Endothelial cell of umbilical vein (primary cell): ENCODE measurements at regions not wholly inside any gene's neighbourhood (a gene's known extent, or its start where the extent isn't known, plus 50 kb on each side); places are given as distances from the start of the nearest gene placed in this dataset.

Experiments
- BruUV-seq: library from RNA; stranded (reverse); fragments of 400-500 nt; replicated peaks from 2 replicates; lab custom pipeline; 2021; lab: Mats Ljungman, UMichigan
- CTCF ChIA-PET: fragments of 300-600, 350-600 bp; sonication (Branson Sonifier 250); formaldehyde crosslinking; loops from one replicate; lab custom pipeline; 2021; ENCODE audit warnings: antibody characterized with exemption, inconsistent platforms; lab: Charles Lee
- POLR2A ChIA-PET: fragments of 300-600, 350-600 bp; sonication (Branson Sonifier 250); formaldehyde crosslinking; loops from one replicate; lab custom pipeline; 2021; ENCODE audit warnings: antibody characterized with exemption, inconsistent platforms; lab: Charles Lee
- DNase-seq: peaks from one replicate; pipeline ENCODE4 v3.0.0-alpha.2; 2011; ENCODE audit warnings: low read depth, low spot score
- FAIRE-seq: peaks from 2 replicates; lab custom pipeline; 2011; peaks lifted over from hg19 to GRCh38; lab: Jason Lieb, UNC
- H2AFZ ChIP-seq: 2 replicates; pipeline ENCODE4 v1.6.0; 2012; ENCODE audit warnings: low read depth, low read length, control low read depth, inconsistent platforms
- H3K27ac ChIP-seq: 2 replicates; pipeline ENCODE4 v1.5.1; 2011; ENCODE audit warnings: low read depth, mild to moderate bottlenecking, control low read depth, low read length, moderate library complexity; ENCODE audit not compliant: insufficient read depth
- H3K27me3 ChIP-seq, 2 experiments: 2 replicates each; pipeline versions ENCODE4 v1.6.0 to v1.6.1; 2011; ENCODE audit warnings: low read length in 2 of 2, mixed read lengths in 1 of 2; ENCODE audit not compliant: control insufficient read depth in 2 of 2, insufficient read depth in 2 of 2
- H3K36me3 ChIP-seq, 2 experiments: 2 replicates in 1 of 2; 3 replicates in 1 of 2; pipeline ENCODE4 v1.5.1; 2011; ENCODE audit warnings: low read length in 2 of 2, mild to moderate bottlenecking in 1 of 2, moderate library complexity in 1 of 2; ENCODE audit not compliant: control insufficient read depth in 2 of 2, insufficient read depth in 2 of 2; ENCODE audit errors: extremely low read depth in 1 of 2
- H3K4me1 ChIP-seq: 3 replicates; pipeline ENCODE4 v1.5.1; 2011; ENCODE audit warnings: mild to moderate bottlenecking, low read length; ENCODE audit not compliant: control insufficient read depth, insufficient read depth; ENCODE audit errors: extremely low read depth
- H3K4me2 ChIP-seq: 2 replicates; pipeline ENCODE4 v1.6.1; 2011; ENCODE audit warnings: low read length, control low read depth, mixed read lengths; ENCODE audit not compliant: insufficient read depth
- H3K4me3 ChIP-seq, 3 experiments: fragments of 200-600 bp in 1 of 3; sonication (generic), shearing (Covaris generic) in 1 of 3; replicated peaks in 1 of 3; 2 replicates each; pipeline ENCODE4 v1.5.1; 2011 to 2016; ENCODE audit warnings: control low read depth in 3 of 3, low read length in 3 of 3, mild to moderate bottlenecking in 2 of 3, inconsistent platforms in 1 of 3, low read depth in 1 of 3, moderate library complexity in 1 of 3; ENCODE audit not compliant: insufficient read depth in 1 of 3
- H3K79me2 ChIP-seq: 2 replicates; pipeline ENCODE4 v1.6.0; 2012; ENCODE audit warnings: low read length, inconsistent platforms; ENCODE audit not compliant: control insufficient read depth, insufficient read depth
- H3K9ac ChIP-seq: replicated peaks from 2 replicates; pipeline ENCODE3; 2011; ENCODE audit warnings: low read length, control low read depth; ENCODE audit not compliant: insufficient read depth; ENCODE audit errors: extremely low read depth
- H3K9me1 ChIP-seq: replicated peaks from 3 replicates; pipeline ENCODE4 v1.6.0; 2011; ENCODE audit warnings: mild to moderate bottlenecking, low read length; ENCODE audit not compliant: control insufficient read depth, insufficient read depth; ENCODE audit errors: extremely low read depth
- H3K9me3 ChIP-seq: replicated peaks from 2 replicates; pipeline ENCODE4 v1.5.1; 2012; ENCODE audit warnings: low read length, inconsistent platforms; ENCODE audit not compliant: control insufficient read depth, insufficient read depth
- H4K20me1 ChIP-seq: replicated peaks from 2 replicates; pipeline ENCODE3; 2011; ENCODE audit warnings: mild to moderate bottlenecking, low read length; ENCODE audit not compliant: control insufficient read depth, insufficient read depth; ENCODE audit errors: extremely low read depth
- CTCF ChIP-seq, 2 donors: IDR thresholded peaks; 1 replicate in 1 of 2; 2 replicates in 1 of 2; pipeline ENCODE4 v1.5.1; 2011; ENCODE audit warnings: low read length in 2 of 2, mild to moderate bottlenecking in 2 of 2, moderate library complexity in 2 of 2, control low read depth in 1 of 2, inconsistent platforms in 1 of 2, low read depth in 1 of 2; ENCODE audit not compliant: insufficient read depth in 1 of 2; ENCODE audit errors: extremely low read depth in 1 of 2
- EZH2 ChIP-seq: IDR thresholded peaks from 2 replicates; pipeline ENCODE4 v1.6.1; 2012; ENCODE audit warnings: borderline replicate concordance, low read depth, mild to moderate bottlenecking, moderate library complexity, low read length, inconsistent platforms; ENCODE audit not compliant: severe bottlenecking
- MYC ChIP-seq: IDR thresholded peaks from one replicate; pipeline ENCODE4 v1.6.1; 2011; ENCODE audit warnings: mild to moderate bottlenecking, low read depth, low read length
- POLR2AphosphoS5 ChIP-seq: IDR thresholded peaks from 2 replicates; pipeline ENCODE4 v1.6.1; 2012; ENCODE audit warnings: low read depth, mild to moderate bottlenecking, control low read depth, low read length, moderate library complexity; ENCODE audit not compliant: insufficient read depth
- dilution Hi-C: fragments of 300-500 bp; cut with MboI; formaldehyde crosslinking; loops from one replicate; pipeline ENCODE4 v1.15.0; 2019; ENCODE audit warnings: low sequenced_read_pairs; ENCODE audit not compliant: extremely low pct_ligation_motif_present
- intact Hi-C: fragments of 100-400 bp; cut with micrococcal nuclease; formaldehyde crosslinking; loops from one replicate; pipeline ENCODE4 v1.10.0; 2022

- CTCF ChIA-PET, result interaction anchor here (1.0 kb wide), 1 partner anchor 10 kb away, joined by 3 read pairs; no protein-coding TSS in a partner anchor
- intact Hi-C loops, result no loop called here
- BruUV-seq, result no TSS peak
Measured at GRCh38 chr12:19882346-19882745, 443.1 kb downstream of the AEBP2 start.

GRCh38 chr12:19884021-19884492 lies 444.8 kb downstream of the AEBP2 start:
- Histone ChIP-seq H3K9me3 (no peaks in the 10 kb centered on the region), H3K36me3 (no peaks in the 10 kb centered on the region), H3K4me1 (no peaks in the 10 kb centered on the region), H3K27me3 (no peaks in the 10 kb centered on the region), H3K4me3 (no peak overlapping the region), H2AFZ (no peak overlapping the region), H3K9me1 (no peaks in the 10 kb centered on the region), H3K79me2 (no peaks in the 10 kb centered on the region), H3K4me2 (no peak overlapping the region), H3K9ac (no peak overlapping the region), H3K27ac (no peak overlapping the region), H4K20me1 (no peaks in the 10 kb centered on the region)
- DNase-seq (no peak), FAIRE-seq (no peak)
- TF ChIP-seq MYC (no peak), POLR2AphosphoS5 (no peak), CTCF (IDR thresholded peaks at IDR 0.05; ENCODE audit: extremely low read depth in 1 of 2, insufficient read depth in 1 of 2, low read depth in 1 of 2, low read length in 2 of 2) (no peak)
- POLR2A ChIA-PET, result no interaction called here
- CTCF ChIA-PET, result interaction anchor here (1.8 kb wide), 1 partner anchor 10 kb away, joined by 4 read pairs; no protein-coding TSS in a partner anchor
- dilution Hi-C loops (no loop called here), intact Hi-C loops (no loop called here)
- BruUV-seq, result no TSS peak

More at GRCh38 chr12:19882346-19882745, 443.1 kb downstream of the AEBP2 start:
- TF ChIP-seq POLR2AphosphoS5 (no peak), EZH2 (no peak)
- H3K9me3 ChIP-seq, result no peaks in the 10 kb centered on the region
- peak; percentile 17 for DNase-seq
- no peak for FAIRE-seq
- no peaks in the 10 kb centered on the region for H3K4me1 ChIP-seq
- H3K4me3 ChIP-seq, result no peak overlapping the region
- H3K9me1 ChIP-seq, result no peaks in the 10 kb centered on the region
- no peaks in the 10 kb centered on the region for H3K36me3 ChIP-seq
- no peaks in the 10 kb centered on the region for H4K20me1 ChIP-seq
- POLR2A ChIA-PET, result no interaction called here
- no peak overlapping the region for H3K4me2 ChIP-seq
- no peak overlapping the region for H2AFZ ChIP-seq
- H3K9ac ChIP-seq, result no peak overlapping the region
- dilution Hi-C loops, result no loop called here
- no peaks in the 10 kb centered on the region for H3K79me2 ChIP-seq
- H3K27me3 ChIP-seq, result no peaks in the 10 kb centered on the region
- no peak overlapping the region for H3K27ac ChIP-seq
